ENCODE measurements at regions not wholly inside any gene's neighbourhood (a gene's known extent, or its start where the extent isn't known, plus 50 kb on each side); places are given as distances from the start of the nearest gene placed in this dataset.

- DNase-seq = no peak
Measured at GRCh38 chr2:20110383-20110782, 59.0 kb upstream of the LAPTM4A start.

GRCh38 chr2:20108655-20109396 is 57.4 kb upstream of the LAPTM4A start:
- no peak for DNase-seq

- no peak for DNase-seq
Measured at GRCh38 chr2:20107776-20108175, 56.3 kb upstream of the LAPTM4A start.

GRCh38 chr2:20107352-20107751 is 55.9 kb upstream of the LAPTM4A start:
- no peak for DNase-seq

GRCh38 chr2:20106746-20107145 is 55.3 kb upstream of the LAPTM4A start:
- peak; percentile 22 for DNase-seq

- DNase-seq = no peak
Measured at GRCh38 chr2:20104900-20105545, 53.6 kb upstream of the LAPTM4A start.

- DNase-seq = no peak
Measured at GRCh38 chr2:20103530-20103929, 52.1 kb upstream of the LAPTM4A start.

Measured in activated CD4-positive, alpha-beta T cell treated with anti-CD3 and anti-CD28 coated beads, Interleukin-2, amount 50 U/mL, for 16 hours (primary cell).